Osteoblast (primary cell): ENCODE measurements at regions not wholly inside any gene's neighbourhood (a gene's known extent, or its start where the extent isn't known, plus 50 kb on each side); places are given as distances from the start of the nearest gene placed in this dataset.

Experiments used
- DNase-seq: peaks from one replicate; pipeline ENCODE4 v3.0.0; 2011; ENCODE audit warnings: low spot score, mixed read lengths; ENCODE audit not compliant: insufficient read length; ENCODE audit errors: missing footprints
- H2AFZ ChIP-seq: 2 replicates; pipeline ENCODE4 v1.6.0; 2011; ENCODE audit warnings: mild to moderate bottlenecking, low read length
- H3K27ac ChIP-seq: 2 replicates; pipeline ENCODE4 v1.5.1; 2011; ENCODE audit warnings: mild to moderate bottlenecking, low read depth, low read length, moderate library complexity
- H3K27me3 ChIP-seq: 2 replicates; pipeline ENCODE4 v1.6.0; 2012; ENCODE audit warnings: mild to moderate bottlenecking, control low read depth, inconsistent platforms, low read length, moderate library complexity; ENCODE audit not compliant: insufficient read depth
- H3K36me3 ChIP-seq: 2 replicates; pipeline ENCODE4 v1.5.1; 2011; ENCODE audit warnings: mild to moderate bottlenecking, low read length, control low read depth, moderate library complexity; ENCODE audit not compliant: insufficient read depth
- H3K4me1 ChIP-seq: 2 replicates; pipeline ENCODE4 v1.5.1; 2011; ENCODE audit warnings: mild to moderate bottlenecking, low read length, control low read depth, moderate library complexity; ENCODE audit not compliant: insufficient read depth
- H3K4me2 ChIP-seq: 2 replicates; pipeline ENCODE4 v1.6.0; 2011; ENCODE audit warnings: mild to moderate bottlenecking, low read length; ENCODE audit not compliant: insufficient read depth
- H3K4me3 ChIP-seq: fragments of 200-600 bp; sonication (generic); 3 replicates; pipeline ENCODE4 v1.5.1; 2012; ENCODE audit warnings: mild to moderate bottlenecking, low read length, inconsistent platforms; ENCODE audit not compliant: insufficient read depth
- H3K79me2 ChIP-seq: 2 replicates; pipeline ENCODE4 v1.6.0; 2012; ENCODE audit warnings: mild to moderate bottlenecking, low read length, control low read depth, inconsistent platforms; ENCODE audit not compliant: insufficient read depth
- H3K9me3 ChIP-seq: 2 replicates; pipeline ENCODE4 v1.5.1; 2011; ENCODE audit warnings: low read depth, low read length, control low read depth
- H4K20me1 ChIP-seq: 2 replicates; pipeline ENCODE4 v1.6.0; 2012; ENCODE audit warnings: mild to moderate bottlenecking, low read length, control low read depth; ENCODE audit not compliant: insufficient read depth
- CTCF ChIP-seq: IDR thresholded peaks from 2 replicates; pipeline ENCODE4 v1.5.1; 2011; ENCODE audit warnings: mild to moderate bottlenecking, low read depth, low read length, moderate library complexity; ENCODE audit errors: extremely low read depth

GRCh38 chr17:72491102-72491501 lies 370.3 kb downstream of the SOX9 start:
- H3K4me2 ChIP-seq: no peak overlapping the region
- no peak for TF ChIP-seq CTCF
- peak; percentile 36 for DNase-seq
- H2AFZ ChIP-seq: no peak overlapping the region
- peaks cover 26% of the 10 kb centered on the region for H4K20me1 ChIP-seq
- peaks cover 4% of the 10 kb centered on the region for H3K79me2 ChIP-seq
- no peak overlapping the region for H3K27ac ChIP-seq
- no peaks in the 10 kb centered on the region for H3K36me3 ChIP-seq
- no peaks in the 10 kb centered on the region for H3K9me3 ChIP-seq
- H3K4me3 ChIP-seq: no peak overlapping the region
- no peaks in the 10 kb centered on the region for H3K4me1 ChIP-seq
- peaks cover 10% of the 10 kb centered on the region for H3K27me3 ChIP-seq

GRCh38 chr17:72492494-72492893 lies 371.7 kb downstream of the SOX9 start:
- Histone ChIP-seq H3K4me2 (no peak overlapping the region), H3K27me3 (peaks cover 10% of the 10 kb centered on the region), H3K27ac (no peak overlapping the region), H3K4me1 (no peaks in the 10 kb centered on the region), H3K9me3 (no peaks in the 10 kb centered on the region), H3K4me3 (no peak overlapping the region), H3K79me2 (peaks cover 7% of the 10 kb centered on the region), H2AFZ (no peak overlapping the region), H3K36me3 (no peaks in the 10 kb centered on the region), H4K20me1 (peaks cover 24% of the 10 kb centered on the region)
- TF ChIP-seq CTCF: no peak
- no peak for DNase-seq

- H4K20me1 ChIP-seq: peaks cover 24% of the 10 kb centered on the region
- DNase-seq: no peak
- no peak overlapping the region for H2AFZ ChIP-seq
- TF ChIP-seq CTCF: no peak
- H3K4me2 ChIP-seq: no peak overlapping the region
- peaks cover 8% of the 10 kb centered on the region for H3K79me2 ChIP-seq
- H3K36me3 ChIP-seq: no peaks in the 10 kb centered on the region
- H3K9me3 ChIP-seq: no peaks in the 10 kb centered on the region
- peaks cover 10% of the 10 kb centered on the region for H3K27me3 ChIP-seq
- no peak overlapping the region for H3K4me3 ChIP-seq
- H3K4me1 ChIP-seq: no peaks in the 10 kb centered on the region
- no peak overlapping the region for H3K27ac ChIP-seq
Measured at GRCh38 chr17:72492941-72493340, 372.1 kb downstream of the SOX9 start.

GRCh38 chr17:72494566-72494965 lies 373.7 kb downstream of the SOX9 start:
- no peak for TF ChIP-seq CTCF
- Histone ChIP-seq H2AFZ (no peak overlapping the region), H4K20me1 (peaks cover 13% of the 10 kb centered on the region), H3K4me2 (no peak overlapping the region), H3K27ac (no peak overlapping the region), H3K4me1 (no peaks in the 10 kb centered on the region), H3K9me3 (no peaks in the 10 kb centered on the region), H3K27me3 (no peaks in the 10 kb centered on the region), H3K79me2 (peaks cover 15% of the 10 kb centered on the region), H3K4me3 (no peak overlapping the region), H3K36me3 (no peaks in the 10 kb centered on the region)
- no peak for DNase-seq
